ENCODE measurements at regions not wholly inside any gene's neighbourhood (a gene's known extent, or its start where the extent isn't known, plus 50 kb on each side); places are given as distances from the start of the nearest gene placed in this dataset.

DNA sequence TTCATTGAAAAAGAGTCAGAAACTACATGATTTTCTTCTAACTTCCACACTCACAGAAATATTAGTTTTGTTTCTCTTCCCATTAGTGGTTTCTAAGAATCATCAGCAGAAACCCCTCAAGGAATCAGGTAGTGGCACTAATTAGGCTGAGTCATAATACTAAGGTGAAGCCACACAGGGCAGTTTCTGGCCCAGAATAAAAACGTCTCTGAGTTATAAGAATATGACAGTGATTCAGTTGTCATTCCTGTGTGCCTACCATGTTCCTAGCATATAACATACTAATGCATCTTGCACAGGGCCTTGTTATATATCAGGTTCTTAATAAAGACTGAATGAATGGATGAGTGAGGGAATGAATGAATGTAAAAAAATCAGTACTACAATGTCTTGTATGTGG is 206.0 kb upstream of the PLEKHG7 start:
- H3K9me3 ChIP-seq (ENCODE audit: low read depth, low read length), result no peaks in the 10 kb centered on the region
- H3K27ac ChIP-seq (ENCODE audit: low read depth, low read length), result no peak overlapping the region
- no peaks in the 10 kb centered on the region for H4K20me1 ChIP-seq (ENCODE audit: insufficient read depth, low read length)
- H3K79me2 ChIP-seq (ENCODE audit: insufficient read depth, low read length), result no peaks in the 10 kb centered on the region
- H2AFZ ChIP-seq (ENCODE audit: low read length), result no peak overlapping the region
- no peaks in the 10 kb centered on the region for H3K36me3 ChIP-seq (ENCODE audit: insufficient read depth, low read length)
- H3K4me1 ChIP-seq (ENCODE audit: insufficient read depth, low read length), result no peaks in the 10 kb centered on the region
- no peaks in the 10 kb centered on the region for H3K27me3 ChIP-seq (ENCODE audit: insufficient read depth, low read length)
- TF ChIP-seq, protein P1, sequence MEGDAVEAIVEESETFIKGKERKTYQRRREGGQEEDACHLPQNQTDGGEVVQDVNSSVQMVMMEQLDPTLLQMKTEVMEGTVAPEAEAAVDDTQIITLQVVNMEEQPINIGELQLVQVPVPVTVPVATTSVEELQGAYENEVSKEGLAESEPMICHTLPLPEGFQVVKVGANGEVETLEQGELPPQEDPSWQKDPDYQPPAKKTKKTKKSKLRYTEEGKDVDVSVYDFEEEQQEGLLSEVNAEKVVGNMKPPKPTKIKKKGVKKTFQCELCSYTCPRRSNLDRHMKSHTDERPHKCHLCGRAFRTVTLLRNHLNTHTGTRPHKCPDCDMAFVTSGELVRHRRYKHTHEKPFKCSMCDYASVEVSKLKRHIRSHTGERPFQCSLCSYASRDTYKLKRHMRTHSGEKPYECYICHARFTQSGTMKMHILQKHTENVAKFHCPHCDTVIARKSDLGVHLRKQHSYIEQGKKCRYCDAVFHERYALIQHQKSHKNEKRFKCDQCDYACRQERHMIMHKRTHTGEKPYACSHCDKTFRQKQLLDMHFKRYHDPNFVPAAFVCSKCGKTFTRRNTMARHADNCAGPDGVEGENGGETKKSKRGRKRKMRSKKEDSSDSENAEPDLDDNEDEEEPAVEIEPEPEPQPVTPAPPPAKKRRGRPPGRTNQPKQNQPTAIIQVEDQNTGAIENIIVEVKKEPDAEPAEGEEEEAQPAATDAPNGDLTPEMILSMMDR (IDR thresholded peaks at IDR 0.05; ENCODE audit: extremely low read depth, low read depth, low read length), result no peak
- H3K4me3 ChIP-seq (ENCODE audit: insufficient read depth, low read length), result no peak overlapping the region
- DNase-seq (ENCODE audit: insufficient read length, low spot score, missing footprints), result no peak
- no peak overlapping the region for H3K4me2 ChIP-seq (ENCODE audit: insufficient read depth, low read length)

DNA sequence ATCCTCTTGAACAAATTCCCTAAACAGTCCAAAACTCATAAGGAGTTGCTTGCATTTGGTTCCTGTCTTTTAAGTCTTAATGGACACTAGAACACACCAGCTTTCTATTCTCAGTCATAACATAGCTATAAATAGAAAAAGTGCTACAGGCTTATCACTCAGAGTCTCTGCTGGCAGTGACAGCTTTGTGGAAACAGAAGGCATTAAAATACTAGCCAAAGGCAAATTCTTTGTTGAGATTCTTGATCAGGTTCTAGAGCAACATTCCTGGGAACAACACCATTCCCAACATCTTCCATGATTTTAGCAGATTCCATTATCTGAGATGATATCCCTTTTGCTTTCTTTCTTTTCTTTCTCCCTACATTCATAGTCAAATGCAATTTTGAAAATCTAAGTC is 207.7 kb upstream of the PLEKHG7 start:
- DNase-seq (ENCODE audit: insufficient read length, low spot score, missing footprints), result no peak
- Histone ChIP-seq H2AFZ (ENCODE audit: low read length) (no peak overlapping the region), H4K20me1 (ENCODE audit: insufficient read depth, low read length) (no peaks in the 10 kb centered on the region), H3K79me2 (ENCODE audit: insufficient read depth, low read length) (no peaks in the 10 kb centered on the region), H3K4me3 (ENCODE audit: insufficient read depth, low read length) (no peak overlapping the region), H3K4me1 (ENCODE audit: insufficient read depth, low read length) (no peaks in the 10 kb centered on the region), H3K4me2 (ENCODE audit: insufficient read depth, low read length) (no peak overlapping the region), H3K27ac (ENCODE audit: low read depth, low read length) (no peak overlapping the region), H3K27me3 (ENCODE audit: insufficient read depth, low read length) (no peaks in the 10 kb centered on the region), H3K36me3 (ENCODE audit: insufficient read depth, low read length) (no peaks in the 10 kb centered on the region), H3K9me3 (ENCODE audit: low read depth, low read length) (no peaks in the 10 kb centered on the region)
- TF ChIP-seq, protein P1 (IDR thresholded peaks at IDR 0.05; ENCODE audit: extremely low read depth, low read depth, low read length), result no peak

DNA sequence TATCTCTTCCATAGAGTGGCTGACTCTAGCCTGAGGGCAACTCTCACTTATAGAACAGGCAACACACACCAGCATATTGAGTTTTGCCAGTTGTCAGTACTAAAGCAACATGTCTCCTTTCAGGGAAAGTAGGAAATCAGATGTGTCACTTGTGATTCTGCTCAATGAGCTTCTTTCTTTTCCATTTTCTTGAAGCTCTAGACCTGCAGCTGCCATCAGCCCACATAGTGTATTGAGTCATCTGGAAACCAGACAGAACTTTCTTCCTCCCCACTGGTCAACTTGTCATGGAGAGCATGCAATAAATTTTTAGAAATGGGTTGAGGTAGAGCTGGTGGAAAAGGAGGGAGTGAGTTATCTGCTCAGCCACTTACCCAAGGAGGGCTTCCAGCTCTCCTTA is 209.0 kb upstream of the PLEKHG7 start:
- H3K4me3 ChIP-seq (ENCODE audit: insufficient read depth, low read length), result no peak overlapping the region
- no peaks in the 10 kb centered on the region for H3K27me3 ChIP-seq (ENCODE audit: insufficient read depth, low read length)
- H2AFZ ChIP-seq (ENCODE audit: low read length), result no peak overlapping the region
- H3K79me2 ChIP-seq (ENCODE audit: insufficient read depth, low read length), result no peaks in the 10 kb centered on the region
- H3K4me1 ChIP-seq (ENCODE audit: insufficient read depth, low read length), result no peaks in the 10 kb centered on the region
- no peak overlapping the region for H3K4me2 ChIP-seq (ENCODE audit: insufficient read depth, low read length)
- peak; percentile 71 for DNase-seq (ENCODE audit: insufficient read length, low spot score, missing footprints)
- TF ChIP-seq, protein P1 (IDR thresholded peaks at IDR 0.05; ENCODE audit: extremely low read depth, low read depth, low read length), result no peak
- no peaks in the 10 kb centered on the region for H3K9me3 ChIP-seq (ENCODE audit: low read depth, low read length)
- no peak overlapping the region for H3K27ac ChIP-seq (ENCODE audit: low read depth, low read length)
- no peaks in the 10 kb centered on the region for H3K36me3 ChIP-seq (ENCODE audit: insufficient read depth, low read length)
- no peaks in the 10 kb centered on the region for H4K20me1 ChIP-seq (ENCODE audit: insufficient read depth, low read length)

DNA sequence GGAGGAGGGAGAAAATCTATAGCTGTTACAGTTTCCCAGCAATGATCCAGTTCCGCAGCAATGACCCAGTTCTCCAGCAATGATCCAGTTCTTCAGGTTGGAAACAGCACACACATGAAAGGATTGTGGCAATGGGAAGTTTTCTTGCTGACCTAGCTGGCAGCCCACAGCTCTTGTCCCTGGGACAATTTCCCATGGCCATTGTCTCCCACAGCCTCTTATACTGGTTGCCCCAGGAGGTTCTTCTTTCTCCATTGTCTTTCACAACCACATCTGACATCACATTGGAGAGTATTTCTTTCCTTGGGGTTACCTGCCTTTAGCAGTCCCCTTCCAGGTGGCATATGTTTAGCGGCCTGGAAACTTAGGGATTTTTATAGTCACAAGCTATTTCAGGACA is 209.8 kb upstream of the PLEKHG7 start:
- no peak for DNase-seq (ENCODE audit: insufficient read length, low spot score, missing footprints)
- H2AFZ ChIP-seq (ENCODE audit: low read length), result no peak overlapping the region
- H3K9me3 ChIP-seq (ENCODE audit: low read depth, low read length), result no peaks in the 10 kb centered on the region
- no peak overlapping the region for H3K4me3 ChIP-seq (ENCODE audit: insufficient read depth, low read length)
- H3K4me1 ChIP-seq (ENCODE audit: insufficient read depth, low read length), result no peaks in the 10 kb centered on the region
- H3K4me2 ChIP-seq (ENCODE audit: insufficient read depth, low read length), result no peak overlapping the region
- TF ChIP-seq, protein P1 (IDR thresholded peaks at IDR 0.05; ENCODE audit: extremely low read depth, low read depth, low read length), result no peak
- H3K79me2 ChIP-seq (ENCODE audit: insufficient read depth, low read length), result no peaks in the 10 kb centered on the region
- H4K20me1 ChIP-seq (ENCODE audit: insufficient read depth, low read length), result no peaks in the 10 kb centered on the region
- no peaks in the 10 kb centered on the region for H3K36me3 ChIP-seq (ENCODE audit: insufficient read depth, low read length)
- no peak overlapping the region for H3K27ac ChIP-seq (ENCODE audit: low read depth, low read length)
- H3K27me3 ChIP-seq (ENCODE audit: insufficient read depth, low read length), result no peaks in the 10 kb centered on the region

All from osteoblast (primary cell).